Activated T-cell treated with anti-CD3 and anti-CD28 coated beads for 48 hours (primary cell): ENCODE measurements at regions not wholly inside any gene's neighbourhood (a gene's known extent, or its start where the extent isn't known, plus 50 kb on each side); places are given as distances from the start of the nearest gene placed in this dataset.
"Not testable (repeated sequence)": the region's sequence is repeated elsewhere in the genome, so short reads cannot be mapped to it uniquely, and the experiment has no call there.

Experiments used
- DNase-seq: peaks from one replicate; pipeline ENCODE4 v3.0.0-alpha.2; 2020; ENCODE audit warnings: low read depth

DNA sequence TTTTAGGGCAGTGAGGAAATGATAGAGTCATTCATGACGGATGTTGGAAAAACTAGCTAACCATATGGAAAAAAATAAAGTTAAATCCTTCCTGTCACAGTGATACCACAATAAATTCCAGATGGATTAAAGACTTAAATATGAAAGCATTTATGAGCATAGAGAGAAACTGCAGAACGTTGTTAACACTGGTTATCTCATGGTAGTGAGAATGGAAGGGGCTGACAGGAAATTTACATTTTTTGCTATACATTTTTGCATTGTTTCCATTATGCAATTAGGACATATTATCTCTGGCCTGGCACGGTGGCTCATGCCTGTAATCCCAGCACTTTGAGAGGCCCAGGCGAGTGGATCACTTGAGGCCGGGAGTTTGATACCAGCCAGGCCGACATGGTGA lies 130.5 kb upstream of the VOPP1 start:
- not testable (repeated sequence) for DNase-seq

DNA sequence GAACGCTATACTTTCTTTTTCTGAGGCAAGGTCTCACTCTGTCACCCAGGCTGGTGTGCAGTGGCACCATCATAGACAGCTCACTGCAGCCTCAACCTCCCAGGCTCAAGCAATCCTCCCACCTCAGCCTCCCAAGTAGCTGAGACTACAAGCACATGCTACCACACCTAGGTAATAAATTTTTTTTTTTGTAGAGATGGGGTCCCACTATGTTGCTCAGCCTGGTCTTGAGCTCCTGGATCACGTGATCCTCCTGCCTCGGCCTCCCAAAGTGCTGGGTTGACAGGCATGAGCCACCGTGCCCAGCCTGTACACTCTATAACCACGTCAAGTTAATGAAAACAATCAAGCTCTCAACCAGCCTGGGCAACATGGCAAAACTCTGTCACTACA lies 127.1 kb upstream of the VOPP1 start:
- not testable (repeated sequence) for DNase-seq

DNA sequence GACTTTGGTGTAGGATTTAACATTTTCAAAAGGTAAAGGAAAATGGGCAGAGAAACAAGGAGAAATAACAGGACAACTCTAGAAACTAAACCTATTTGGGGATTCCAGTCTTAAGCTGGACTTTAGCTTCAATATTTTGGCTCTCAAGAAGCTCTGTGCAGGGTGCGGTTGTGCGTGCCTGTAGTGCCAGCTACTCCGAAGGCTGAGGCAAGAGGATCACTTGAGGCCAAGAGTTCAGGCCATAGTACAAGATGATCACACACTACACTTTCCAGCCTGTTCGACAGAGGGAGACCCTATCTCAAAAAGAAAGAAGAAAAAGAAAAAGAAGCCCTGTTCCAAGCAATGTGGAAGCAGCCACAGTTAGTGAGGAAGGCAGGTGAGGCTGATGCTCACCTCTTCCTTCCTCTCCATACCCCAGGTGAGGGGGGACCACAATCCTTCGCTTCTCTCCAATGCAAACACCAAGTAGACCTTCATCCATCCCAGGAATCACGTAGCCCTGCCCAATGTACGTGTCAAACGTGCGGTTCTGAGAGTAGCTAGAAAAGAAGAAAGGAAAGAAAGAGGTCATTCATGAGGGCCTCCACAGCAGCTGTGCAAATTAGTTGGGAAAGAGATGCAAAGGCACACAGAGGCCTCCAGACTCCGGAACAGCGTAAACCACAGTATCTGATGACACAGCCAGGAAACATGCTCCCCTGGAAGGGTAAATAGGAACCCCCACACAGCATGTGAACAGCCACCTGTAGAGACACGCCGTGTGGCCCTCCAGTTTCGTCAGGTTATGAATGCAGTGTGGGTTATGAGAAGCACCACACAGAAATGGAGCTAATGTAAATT lies 126.5 kb upstream of the VOPP1 start:
- DNase-seq: not testable (repeated sequence)

DNA sequence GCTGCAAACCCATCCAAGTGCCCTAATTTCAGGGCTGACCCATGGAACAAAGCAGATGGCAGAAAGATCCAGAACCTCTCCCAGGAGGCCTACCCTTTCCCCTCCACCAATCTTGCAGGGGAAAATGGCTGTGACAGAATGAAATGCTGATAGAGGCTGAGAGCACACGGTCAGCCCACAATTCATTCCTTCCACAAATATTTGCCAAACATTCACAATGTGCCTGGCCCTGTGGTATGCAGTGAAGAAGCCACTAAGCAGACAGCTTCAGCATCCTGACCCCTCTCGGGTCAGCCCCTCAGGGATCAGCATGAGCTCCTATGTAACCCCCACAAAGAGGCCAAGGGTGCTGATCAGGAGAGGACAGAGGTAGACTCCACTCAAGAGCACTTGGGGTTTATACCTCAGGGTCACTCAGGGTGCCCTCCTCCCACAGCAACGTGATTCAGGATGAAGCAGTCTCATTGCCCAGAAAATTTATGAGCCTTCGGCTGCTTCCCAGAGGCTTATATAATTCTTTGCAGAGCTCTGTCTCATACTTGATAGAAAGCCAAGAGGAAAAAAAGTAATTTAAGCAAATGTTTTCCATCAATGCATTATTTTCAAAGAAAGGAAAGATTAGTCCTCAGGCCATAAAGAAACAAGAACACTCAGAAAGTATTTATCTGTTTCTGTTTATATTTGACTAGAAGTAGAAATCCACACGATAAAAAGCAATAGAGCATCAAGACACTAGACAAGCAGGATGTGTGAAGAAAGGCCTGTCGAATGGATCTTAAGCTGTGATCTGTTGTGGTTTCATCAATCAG lies 123.8 kb upstream of the VOPP1 start:
- DNase-seq: not testable (repeated sequence)

DNA sequence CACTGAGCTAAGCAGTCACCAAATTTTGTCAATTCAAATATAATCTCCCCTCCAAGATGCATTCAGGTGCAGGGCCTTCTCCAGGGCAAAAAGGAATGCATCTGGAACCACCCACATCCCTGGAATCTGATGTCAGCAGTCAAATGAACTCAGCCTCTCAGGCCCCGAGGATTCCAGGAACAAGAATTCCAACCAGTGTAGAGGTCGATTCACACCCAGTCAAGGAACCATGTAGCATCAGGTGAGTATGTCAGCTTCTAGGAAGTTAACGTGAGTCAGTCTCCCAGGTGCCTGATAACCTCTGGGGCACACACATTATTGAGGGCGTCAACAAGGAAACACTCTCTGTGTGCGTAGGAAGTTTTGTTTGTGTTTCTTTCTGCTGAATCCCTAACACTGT lies 122.2 kb upstream of the VOPP1 start:
- DNase-seq: not testable (repeated sequence)

DNA sequence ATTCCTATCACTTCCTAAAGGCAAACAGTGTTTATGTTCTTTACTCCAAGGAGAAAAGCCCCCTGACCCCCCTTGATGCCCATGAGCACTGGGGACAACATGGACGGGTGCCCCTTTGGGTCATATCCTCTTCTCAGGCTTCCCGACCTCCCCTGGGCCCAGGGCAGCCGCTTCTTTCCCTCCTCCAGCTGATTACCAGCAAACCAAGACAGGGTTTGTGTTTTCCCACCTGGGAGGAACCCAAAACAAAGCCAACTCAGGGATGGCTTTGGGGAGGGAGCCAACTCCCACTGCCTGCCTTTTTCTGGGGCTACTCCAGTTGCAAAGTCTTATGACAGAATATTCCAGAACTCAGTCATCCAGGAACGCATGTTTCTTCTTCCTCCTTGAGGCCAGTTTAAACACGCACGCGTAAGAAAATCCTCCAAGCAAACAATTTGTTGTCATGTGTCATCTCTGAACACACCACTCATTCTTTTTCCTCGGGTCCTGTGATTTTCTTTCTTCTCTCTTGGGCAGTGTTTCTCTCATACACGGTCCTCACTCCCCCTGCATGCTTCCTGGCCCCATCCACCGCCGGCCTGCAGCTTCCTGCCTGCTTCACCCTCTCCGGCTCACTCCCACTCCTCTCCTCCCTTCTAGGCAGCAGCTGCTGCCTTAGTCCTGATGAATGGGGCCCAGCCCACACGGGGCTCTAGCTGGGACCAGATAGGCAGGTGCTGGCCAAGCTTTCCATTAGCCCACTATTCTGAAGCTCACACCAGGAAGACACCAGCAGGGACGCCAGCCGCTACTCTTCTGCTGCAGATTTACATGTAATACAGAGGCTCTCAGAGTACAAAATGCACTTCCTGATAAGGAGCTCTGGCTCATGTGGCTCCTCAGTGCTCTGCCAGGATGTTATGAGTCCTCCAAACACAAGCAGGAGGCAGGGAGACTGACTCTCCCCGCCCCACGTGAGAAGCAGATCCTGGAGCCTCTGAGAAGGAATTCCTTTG lies 116.7 kb upstream of the VOPP1 start:
- not testable (repeated sequence) for DNase-seq

DNA sequence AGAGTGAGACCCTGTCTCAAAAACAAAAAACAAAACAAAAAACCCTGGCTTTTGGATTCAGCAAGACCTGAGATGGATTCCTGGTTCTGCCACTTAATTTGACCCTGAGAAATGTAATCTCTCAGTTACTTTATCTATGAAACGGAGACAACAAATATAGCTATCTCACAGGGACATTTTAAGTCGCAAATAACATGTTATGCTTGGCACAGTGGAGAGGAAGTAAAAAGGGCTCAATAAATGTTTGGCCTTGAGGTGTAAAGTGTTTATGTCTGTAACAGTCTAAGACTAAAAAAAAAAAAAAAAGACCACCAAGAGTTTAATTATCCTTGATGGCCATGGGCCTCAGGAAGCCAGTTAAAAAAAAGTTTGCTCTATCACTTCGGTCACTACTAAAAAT lies 116.0 kb upstream of the VOPP1 start:
- DNase-seq: not testable (repeated sequence)

DNA sequence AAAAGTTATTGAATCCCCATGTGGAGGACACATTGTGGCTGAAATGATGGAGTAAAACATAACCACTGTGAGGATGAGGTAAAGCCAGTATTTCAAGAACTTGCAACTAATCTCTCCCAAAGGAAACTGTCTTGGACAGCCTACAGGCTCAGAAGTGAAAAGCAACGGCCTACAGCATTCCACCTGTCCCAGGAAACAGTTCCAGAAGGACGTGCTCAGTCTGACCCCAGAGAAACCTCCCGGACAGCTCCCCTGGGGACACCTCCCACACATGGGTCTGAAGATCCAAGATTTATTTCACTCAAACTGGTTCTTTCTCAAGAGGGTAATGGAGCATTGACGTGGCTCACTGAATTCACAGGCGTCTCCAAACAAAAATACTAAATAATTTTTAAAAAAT lies 115.0 kb upstream of the VOPP1 start:
- not testable (repeated sequence) for DNase-seq

DNA sequence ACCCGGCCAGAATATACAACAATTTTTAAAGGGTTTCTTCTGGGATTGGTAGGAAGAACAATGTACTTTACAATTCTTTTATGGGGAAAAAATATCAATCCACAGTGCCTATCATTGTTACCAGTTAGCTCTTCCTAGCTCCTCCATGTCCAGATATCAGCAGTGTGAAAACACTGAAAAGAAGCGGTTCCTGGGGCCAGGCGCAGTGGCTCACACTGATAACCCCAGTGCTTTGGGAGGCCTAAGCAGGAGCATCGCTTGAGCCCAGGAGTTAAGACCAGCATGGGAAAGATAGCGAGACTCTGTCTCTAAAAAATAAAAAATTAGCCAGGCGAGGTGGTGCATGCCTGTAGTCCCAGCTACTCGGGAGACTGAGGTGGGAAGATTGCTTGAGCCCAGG lies 114.5 kb upstream of the VOPP1 start:
- DNase-seq: not testable (repeated sequence)

DNA sequence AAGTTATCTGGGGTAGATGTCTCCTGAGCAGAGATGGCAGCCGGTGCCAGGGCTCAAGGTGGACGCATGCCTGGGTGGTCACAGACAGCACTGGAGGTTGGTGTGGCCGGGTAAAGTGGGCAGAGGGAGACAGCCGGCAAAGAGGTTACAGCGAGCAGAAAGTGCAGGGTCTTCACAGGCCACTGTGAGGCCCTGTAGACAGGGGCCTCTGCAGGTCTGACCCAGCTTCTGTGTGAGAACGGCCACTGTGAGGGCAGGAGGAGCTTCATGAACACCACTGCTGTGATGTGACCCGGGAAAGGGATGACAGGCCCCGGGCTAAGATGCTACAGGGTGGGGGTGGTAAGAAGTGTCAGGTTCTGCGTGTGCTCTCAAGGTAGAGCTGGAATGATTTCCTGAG lies 111.2 kb upstream of the VOPP1 start:
- not testable (repeated sequence) for DNase-seq

DNA sequence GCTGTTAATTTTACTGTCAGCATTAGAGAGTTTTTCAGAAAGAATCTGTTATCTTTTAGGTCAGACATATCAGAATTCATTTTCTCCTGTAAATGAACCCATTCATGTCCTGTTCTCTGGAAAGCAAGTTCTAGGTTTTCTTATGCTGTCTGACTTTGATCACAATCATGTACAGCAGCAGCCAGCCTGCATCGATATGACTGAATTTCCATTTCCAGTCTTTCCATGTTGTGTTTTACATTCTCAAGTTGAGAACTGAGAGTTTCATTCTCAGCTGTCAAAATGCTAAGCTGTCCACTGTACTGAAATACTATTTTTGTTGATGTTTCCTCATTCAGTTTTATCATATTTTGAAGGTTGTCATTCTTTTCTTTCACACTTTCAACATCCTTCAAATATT lies 103.3 kb upstream of the VOPP1 start:
- DNase-seq: not testable (repeated sequence)

DNA sequence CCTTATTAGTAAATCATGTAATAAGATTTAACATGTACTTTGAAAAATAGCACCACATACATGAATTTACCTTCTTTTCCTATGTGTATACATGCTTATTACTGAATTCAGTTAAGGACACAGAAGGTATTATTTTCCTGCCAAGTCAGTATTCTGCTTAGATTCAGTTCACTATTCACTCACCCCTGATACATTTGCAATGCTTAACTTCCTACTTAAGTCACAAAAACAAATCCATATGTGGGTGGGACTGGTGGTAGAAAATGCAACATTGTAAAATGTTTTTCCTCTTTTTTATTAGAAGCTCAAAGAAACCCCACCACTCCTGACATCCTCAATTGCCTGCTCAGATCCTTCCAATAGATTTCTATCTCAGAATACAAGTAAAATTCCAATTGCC lies 101.2 kb upstream of the VOPP1 start:
- not testable (repeated sequence) for DNase-seq

DNA sequence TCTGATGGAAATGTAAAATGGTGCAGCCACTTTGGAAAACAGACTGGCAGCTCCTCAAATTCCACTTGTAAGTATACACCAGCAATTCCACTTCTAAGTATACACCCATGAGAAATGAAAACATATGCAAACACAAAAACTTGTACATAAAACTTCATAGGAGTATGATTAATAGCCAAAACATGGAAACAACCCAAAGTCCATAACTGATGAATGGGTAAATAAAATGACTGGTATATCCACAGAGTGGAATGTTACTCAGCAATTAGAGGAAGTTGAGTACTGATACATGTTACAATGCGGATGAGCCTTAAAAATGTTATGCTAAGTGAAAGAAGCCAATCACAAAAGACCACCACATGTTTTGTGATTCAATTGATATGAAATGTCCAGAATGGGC lies 99.8 kb upstream of the VOPP1 start:
- not testable (repeated sequence) for DNase-seq

DNA sequence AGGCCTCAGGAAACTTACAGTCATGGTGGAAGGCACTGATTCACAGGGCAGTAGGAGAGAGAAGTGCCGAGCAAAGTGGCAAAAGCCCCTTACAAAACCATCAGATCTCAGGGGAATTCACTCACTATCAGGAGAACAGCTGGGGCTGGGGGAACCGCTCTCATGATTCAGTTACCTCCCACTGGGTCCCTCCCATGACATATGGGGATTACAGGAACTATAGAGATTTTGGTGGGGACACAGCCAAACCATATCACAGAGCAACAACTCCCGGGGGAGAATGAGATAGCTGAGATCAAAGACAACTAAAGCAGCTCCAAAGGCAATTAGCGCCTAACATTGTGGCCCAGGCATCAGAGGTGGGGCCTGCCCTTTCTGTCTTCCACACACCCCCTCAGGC lies 85.4 kb upstream of the VOPP1 start:
- no peak for DNase-seq

DNA sequence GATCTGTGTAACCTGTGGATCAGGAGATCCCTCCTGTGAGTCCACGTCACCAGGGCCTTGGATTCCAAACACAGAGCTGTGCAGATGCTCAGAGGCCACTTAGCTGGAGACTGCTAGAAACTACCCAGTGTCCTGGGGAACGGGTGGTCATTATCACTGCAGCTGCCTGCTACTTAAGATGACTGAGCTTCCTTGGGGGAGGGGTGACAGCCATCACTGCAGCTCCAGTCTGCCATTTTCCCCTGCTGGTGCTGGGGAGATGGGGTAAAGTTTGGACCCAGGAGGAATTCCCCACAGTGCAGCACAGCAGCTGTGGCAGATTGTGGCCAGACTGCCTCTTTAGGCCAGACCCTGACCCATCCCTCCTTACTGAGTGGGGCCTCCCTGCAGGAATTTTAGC lies 78.8 kb upstream of the VOPP1 start:
- no peak for DNase-seq

DNA sequence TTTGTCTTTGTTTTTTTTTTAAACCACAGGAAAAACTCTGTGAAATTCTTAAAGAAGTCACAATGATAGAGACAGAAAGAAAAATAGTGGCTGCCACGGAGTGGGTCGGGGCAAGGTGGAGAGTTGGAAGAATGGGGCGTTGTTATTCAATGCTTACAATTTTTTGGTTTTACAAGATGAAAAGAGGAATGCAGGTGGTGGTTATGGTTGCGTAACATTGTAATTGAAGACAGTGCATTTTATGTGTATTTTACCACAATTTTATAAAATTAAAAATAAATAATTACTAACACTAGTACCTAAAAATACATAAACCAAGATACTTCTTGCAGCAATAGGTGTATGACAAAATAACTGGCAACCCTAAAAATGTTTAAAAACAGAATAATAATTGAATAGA lies 76.9 kb upstream of the VOPP1 start:
- no peak for DNase-seq

DNA sequence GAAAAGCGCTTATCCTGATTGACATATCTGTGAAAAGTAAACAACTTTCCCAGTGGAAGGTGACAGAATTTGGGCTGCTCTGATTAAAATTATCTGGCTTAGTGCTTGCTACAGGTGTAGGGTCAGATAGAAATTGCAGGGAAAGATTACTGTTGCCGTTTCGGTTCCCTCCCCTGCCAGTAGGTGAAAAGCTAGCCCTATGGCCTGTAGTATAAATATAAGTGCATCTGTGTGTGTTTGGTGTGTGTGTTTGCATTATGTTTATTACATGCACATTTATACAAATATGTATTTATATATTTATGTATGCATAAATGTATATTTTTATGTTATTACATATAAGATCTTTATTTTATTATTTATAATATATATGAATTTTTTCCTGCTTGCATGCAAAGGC lies 72.3 kb upstream of the VOPP1 start:
- no peak for DNase-seq

DNA sequence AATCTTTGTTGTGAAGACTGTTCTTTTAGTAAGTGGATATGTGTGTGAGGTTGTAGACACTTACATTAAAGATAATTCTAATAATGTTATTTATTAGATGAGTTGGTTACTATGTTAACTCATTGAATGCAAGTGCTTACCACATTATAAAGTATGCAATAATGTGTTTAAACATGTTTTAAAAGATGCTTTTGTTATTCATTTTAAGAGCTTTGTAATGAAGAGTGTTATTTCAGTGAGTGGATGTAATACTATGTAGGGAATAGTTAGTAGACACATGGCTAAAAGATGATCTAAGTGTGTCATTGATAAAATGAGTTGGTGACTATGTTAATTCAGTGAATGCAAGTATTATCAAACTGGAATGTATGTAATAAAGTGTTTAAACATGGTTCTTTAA lies 70.0 kb upstream of the VOPP1 start:
- DNase-seq: no peak

DNA sequence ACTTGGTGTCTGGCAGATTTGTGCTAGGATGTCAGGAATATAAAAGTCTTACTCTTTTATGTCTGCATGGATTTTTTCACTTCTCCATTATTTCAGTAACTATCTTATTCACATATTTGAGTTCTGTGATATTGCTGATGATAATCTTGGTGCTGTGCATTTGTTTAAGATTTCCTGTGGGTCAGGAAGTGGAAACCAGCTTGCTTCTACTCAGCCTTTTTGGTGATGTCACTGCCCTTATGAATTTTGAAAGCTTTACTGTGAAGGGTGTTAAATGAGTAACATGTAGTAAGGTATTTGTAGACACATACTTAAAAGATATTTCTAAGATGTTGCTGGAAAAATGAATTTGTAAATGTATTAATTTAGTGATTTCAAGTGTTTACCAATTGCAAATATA lies 69.5 kb upstream of the VOPP1 start:
- no peak for DNase-seq

DNA sequence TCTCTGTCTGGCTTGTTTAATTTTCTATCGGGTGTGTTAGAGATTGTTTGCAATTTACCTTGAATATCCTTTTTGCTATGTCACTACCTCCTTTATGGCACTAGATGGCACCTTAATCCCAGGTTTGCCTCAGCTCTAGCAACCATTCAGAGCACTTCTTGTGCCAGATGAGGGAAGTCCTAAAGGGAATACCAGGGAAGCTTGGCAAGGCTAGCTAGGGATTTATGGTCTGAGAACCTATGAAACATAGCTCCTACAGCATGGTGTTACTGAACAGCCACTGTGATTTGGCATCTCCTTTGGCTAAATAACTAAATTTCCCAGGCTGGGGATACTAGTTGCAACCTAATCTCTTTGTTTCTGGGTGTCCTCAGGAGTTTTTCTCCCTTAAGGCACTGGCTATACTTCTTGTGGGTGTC lies 69.0 kb upstream of the VOPP1 start:
- peak; percentile 2 for DNase-seq

DNA sequence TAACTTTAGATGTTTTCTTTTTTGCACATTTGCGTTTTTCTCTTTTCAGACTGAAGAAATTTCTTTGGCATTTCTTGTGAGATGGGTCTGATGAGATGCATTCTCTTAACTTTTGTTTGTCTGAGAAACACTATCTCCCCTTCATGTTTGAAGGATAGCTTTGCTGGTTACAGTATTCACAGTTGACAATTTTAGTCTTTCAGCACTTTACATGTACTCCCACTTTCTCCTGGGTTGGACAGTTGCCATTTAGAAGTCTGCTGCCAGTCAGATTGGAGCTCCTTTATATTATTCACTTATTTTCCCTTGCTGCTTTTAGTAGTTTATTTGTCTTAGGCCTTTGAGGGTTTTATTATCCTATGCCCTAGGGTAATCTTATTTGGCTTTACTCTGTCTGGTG lies 67.3 kb upstream of the VOPP1 start:
- no peak for DNase-seq

DNA sequence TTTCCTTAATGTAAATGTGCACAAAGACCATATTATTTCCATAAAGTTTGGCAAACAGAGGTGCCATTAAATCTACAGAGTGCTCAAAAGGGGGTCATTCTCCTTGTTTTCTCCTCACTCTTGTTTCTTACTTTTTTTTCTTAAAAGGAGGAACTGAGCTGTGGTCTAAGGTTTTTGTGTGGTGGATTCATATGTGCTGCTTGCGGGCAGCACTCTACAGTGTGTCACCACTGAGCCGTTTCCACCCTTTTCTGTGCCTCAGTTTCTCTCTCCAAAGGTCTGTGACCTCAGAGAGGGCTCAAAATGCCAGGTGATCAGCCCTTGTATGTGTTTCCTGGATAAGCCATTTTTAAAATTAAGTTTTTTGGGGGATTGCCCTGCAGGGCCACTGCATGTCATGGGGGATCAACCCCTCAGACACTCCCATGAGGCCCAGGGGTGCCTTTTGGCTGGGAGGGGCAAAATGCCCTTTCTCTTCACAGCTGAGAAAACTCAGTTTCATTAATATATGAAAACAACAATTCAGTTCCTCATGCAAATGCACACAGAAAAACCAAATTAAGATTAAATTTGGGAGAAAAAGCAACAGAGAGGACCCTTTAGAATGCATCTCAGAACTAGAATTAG lies 56.9 kb upstream of the VOPP1 start:
- no peak for DNase-seq
